HepG2 (cell line): ENCODE measurements at regions not wholly inside any gene's neighbourhood (a gene's known extent, or its start where the extent isn't known, plus 50 kb on each side); places are given as distances from the start of the nearest gene placed in this dataset.
A peak's percentile ranks its signal among the peaks of the same experiment; 100 is the strongest.

Experiments used
- HNRNPH1 ChIP-seq: fragments of 200-400 bp; formaldehyde crosslinking; optimal IDR thresholded peaks from 2 replicates; pipeline ENCODE3; 2017; ENCODE audit warnings: mild to moderate bottlenecking, low read depth, low read length
- JARID2 ChIP-seq: sonication (generic); formaldehyde crosslinking; IDR thresholded peaks from 2 replicates; pipeline ENCODE4 v1.8.1; 2023; ENCODE audit warnings: missing genetic modification reagents, inconsistent platforms; ENCODE audit not compliant: insufficient replicate concordance
- NFE2L1 ChIP-seq: sonication (generic); formaldehyde crosslinking; IDR thresholded peaks from 2 replicates; pipeline ENCODE4 v1.4.0; 2020; ENCODE audit warnings: missing genetic modification reagents, mild to moderate bottlenecking, borderline replicate concordance
- SAFB2 ChIP-seq: sonication (generic); formaldehyde crosslinking; IDR thresholded peaks from 2 replicates; pipeline ENCODE4 v1.5.1; 2020; ENCODE audit warnings: missing genetic modification reagents, low read depth, mild to moderate bottlenecking, borderline replicate concordance
- SATB2 ChIP-seq: sonication (generic); formaldehyde crosslinking; IDR thresholded peaks from 2 replicates; pipeline ENCODE4 v1.5.0; 2020; ENCODE audit warnings: missing genetic modification reagents
- SMARCC2 ChIP-seq: fragments of 450-650 bp; IDR thresholded peaks from 2 replicates; pipeline ENCODE4 v1.6.1; 2017; ENCODE audit warnings: antibody characterized with exemption, mild to moderate bottlenecking
- SOX13 ChIP-seq, 3 experiments: fragments of 450-650 bp in 1 of 3; sonication (generic) in 1 of 3; formaldehyde crosslinking in 1 of 3; IDR thresholded peaks in 2 of 3; conservative IDR thresholded peaks in 1 of 3; 2 replicates each; pipeline versions ENCODE4 v1.5.0 to v1.6.1; 2016 to 2020; ENCODE audit warnings: antibody characterized with exemption in 1 of 3, mild to moderate bottlenecking in 1 of 3, missing compliant biosample characterization in 1 of 3, missing genetic modification reagents in 1 of 3, moderate library complexity in 1 of 3
- ZC3H13 ChIP-seq: sonication (generic); formaldehyde crosslinking; IDR thresholded peaks from 2 replicates; pipeline ENCODE4 v1.8.1; 2023; ENCODE audit warnings: mild to moderate bottlenecking, missing genetic modification reagents, moderate library complexity
- ZFX ChIP-seq: sonication (generic); formaldehyde crosslinking; IDR thresholded peaks from 2 replicates; pipeline ENCODE4 v1.4.0; 2020; ENCODE audit warnings: mild to moderate bottlenecking, low read depth, missing genetic modification reagents, moderate library complexity
- ZNF329 ChIP-seq: sonication (generic); formaldehyde crosslinking; IDR thresholded peaks from 2 replicates; pipeline ENCODE4 v1.9.0; 2021; ENCODE audit warnings: low read depth, mild to moderate bottlenecking, missing genetic modification reagents
- ZNF333 ChIP-seq: sonication (generic); formaldehyde crosslinking; IDR thresholded peaks from 2 replicates; pipeline ENCODE4 v1.4.0; 2020; ENCODE audit warnings: mild to moderate bottlenecking, missing genetic modification reagents, borderline replicate concordance
- ZNF510 ChIP-seq: sonication (generic); formaldehyde crosslinking; IDR thresholded peaks from 2 replicates; pipeline ENCODE4 v1.4.0; 2020; ENCODE audit warnings: low read depth, mild to moderate bottlenecking, missing genetic modification reagents
- ZNF724P ChIP-seq: sonication (generic); formaldehyde crosslinking; IDR thresholded peaks from 2 replicates; pipeline ENCODE4 v1.8.0; 2022; ENCODE audit warnings: missing genetic modification reagents, borderline replicate concordance
- ZNF792 ChIP-seq: IDR thresholded peaks from 2 replicates; pipeline ENCODE4 v1.6.1; 2016
- ZSCAN29 ChIP-seq: sonication (generic); formaldehyde crosslinking; conservative IDR thresholded peaks from 2 replicates; pipeline ENCODE4 v1.4.0; 2020; ENCODE audit warnings: mild to moderate bottlenecking, missing genetic modification reagents
- TF ChIP-seq, protein P1 (sequence below), 2 experiments: sonication (generic) in 1 of 2; formaldehyde crosslinking in 1 of 2; IDR thresholded peaks; 2 replicates each; pipeline versions ENCODE4 v1.4.0 to v1.6.1; 2016 to 2020; ENCODE audit warnings: borderline replicate concordance in 1 of 2, low read depth in 1 of 2, mild to moderate bottlenecking in 1 of 2, missing genetic modification reagents in 1 of 2
- TF ChIP-seq, protein P2 (sequence below): sonication (generic); formaldehyde crosslinking; conservative IDR thresholded peaks from 2 replicates; pipeline ENCODE4 v1.4.0; 2020; ENCODE audit warnings: missing genetic modification reagents
- TF ChIP-seq, protein P3 (sequence below): sonication (generic); formaldehyde crosslinking; IDR thresholded peaks from 2 replicates; pipeline ENCODE4 v1.5.0; 2020; ENCODE audit warnings: missing genetic modification reagents, mild to moderate bottlenecking, borderline replicate concordance
- TF ChIP-seq, protein P4 (sequence below): sonication (generic); formaldehyde crosslinking; IDR thresholded peaks from 2 replicates; pipeline ENCODE4 v1.5.0; 2020; ENCODE audit warnings: mild to moderate bottlenecking, missing genetic modification reagents

DNA sequence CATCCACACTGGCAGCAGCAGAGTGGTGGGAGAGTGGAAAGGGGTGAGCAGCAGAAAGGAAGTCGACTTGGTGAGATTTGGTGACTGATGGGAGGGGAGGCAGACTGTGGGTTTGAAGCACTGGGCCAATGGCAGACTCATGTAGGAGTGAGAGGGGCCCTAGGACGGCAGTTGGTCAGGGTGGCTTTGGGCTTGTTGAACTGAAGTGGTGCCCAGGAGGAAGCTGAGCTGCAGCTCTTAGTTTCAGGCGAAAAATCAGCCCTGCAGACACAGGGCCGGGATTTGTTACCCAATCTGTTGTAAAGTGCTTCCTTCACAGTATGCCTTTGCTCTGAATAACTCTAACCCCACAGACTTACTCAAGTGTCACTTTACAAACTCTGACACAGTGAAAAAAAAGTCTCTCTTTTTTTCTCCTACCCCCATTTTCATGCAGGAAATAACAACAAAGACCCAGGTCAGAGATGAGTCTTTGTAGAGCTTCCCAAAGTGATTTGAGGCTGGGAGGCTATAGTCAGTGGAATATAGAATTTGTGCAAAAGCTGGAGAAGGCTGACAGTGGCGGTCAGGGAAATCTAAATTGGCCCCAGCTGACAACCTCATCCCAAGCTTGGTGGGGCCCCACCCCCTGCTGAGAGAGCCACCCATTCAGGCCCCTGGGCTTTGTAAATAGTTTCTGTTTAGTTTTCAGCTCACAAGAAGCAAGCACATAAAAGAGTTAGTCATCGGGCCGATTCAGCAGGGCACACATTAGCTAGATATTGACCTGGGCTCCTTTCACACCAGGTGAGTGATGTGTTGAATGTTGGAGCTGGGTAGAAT is 226.9 kb downstream of the VAPA start (continued):
- TF ChIP-seq, protein P1, sequence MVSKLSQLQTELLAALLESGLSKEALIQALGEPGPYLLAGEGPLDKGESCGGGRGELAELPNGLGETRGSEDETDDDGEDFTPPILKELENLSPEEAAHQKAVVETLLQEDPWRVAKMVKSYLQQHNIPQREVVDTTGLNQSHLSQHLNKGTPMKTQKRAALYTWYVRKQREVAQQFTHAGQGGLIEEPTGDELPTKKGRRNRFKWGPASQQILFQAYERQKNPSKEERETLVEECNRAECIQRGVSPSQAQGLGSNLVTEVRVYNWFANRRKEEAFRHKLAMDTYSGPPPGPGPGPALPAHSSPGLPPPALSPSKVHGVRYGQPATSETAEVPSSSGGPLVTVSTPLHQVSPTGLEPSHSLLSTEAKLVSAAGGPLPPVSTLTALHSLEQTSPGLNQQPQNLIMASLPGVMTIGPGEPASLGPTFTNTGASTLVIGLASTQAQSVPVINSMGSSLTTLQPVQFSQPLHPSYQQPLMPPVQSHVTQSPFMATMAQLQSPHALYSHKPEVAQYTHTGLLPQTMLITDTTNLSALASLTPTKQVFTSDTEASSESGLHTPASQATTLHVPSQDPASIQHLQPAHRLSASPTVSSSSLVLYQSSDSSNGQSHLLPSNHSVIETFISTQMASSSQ (IDR thresholded peaks at IDR 0.05; ENCODE audit: low read depth), result 0 out of 2 replicates have a peak, but pooled peaks have one; percentile 40
- TF ChIP-seq, protein P1 (CRISPR knock-in tag; IDR thresholded peaks at IDR 0.05; ENCODE audit: borderline replicate concordance), result peak; percentile 28; the same call in 1 of the 2 replicates
- no peak for TF ChIP-seq ZFX
- TF ChIP-seq NFE2L1 (CRISPR knock-in tag), result no peak
- TF ChIP-seq JARID2, result no peak
- TF ChIP-seq, protein P2, sequence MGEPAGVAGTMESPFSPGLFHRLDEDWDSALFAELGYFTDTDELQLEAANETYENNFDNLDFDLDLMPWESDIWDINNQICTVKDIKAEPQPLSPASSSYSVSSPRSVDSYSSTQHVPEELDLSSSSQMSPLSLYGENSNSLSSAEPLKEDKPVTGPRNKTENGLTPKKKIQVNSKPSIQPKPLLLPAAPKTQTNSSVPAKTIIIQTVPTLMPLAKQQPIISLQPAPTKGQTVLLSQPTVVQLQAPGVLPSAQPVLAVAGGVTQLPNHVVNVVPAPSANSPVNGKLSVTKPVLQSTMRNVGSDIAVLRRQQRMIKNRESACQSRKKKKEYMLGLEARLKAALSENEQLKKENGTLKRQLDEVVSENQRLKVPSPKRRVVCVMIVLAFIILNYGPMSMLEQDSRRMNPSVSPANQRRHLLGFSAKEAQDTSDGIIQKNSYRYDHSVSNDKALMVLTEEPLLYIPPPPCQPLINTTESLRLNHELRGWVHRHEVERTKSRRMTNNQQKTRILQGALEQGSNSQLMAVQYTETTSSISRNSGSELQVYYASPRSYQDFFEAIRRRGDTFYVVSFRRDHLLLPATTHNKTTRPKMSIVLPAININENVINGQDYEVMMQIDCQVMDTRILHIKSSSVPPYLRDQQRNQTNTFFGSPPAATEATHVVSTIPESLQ (CRISPR knock-in tag), result no peak
- TF ChIP-seq, protein P3, sequence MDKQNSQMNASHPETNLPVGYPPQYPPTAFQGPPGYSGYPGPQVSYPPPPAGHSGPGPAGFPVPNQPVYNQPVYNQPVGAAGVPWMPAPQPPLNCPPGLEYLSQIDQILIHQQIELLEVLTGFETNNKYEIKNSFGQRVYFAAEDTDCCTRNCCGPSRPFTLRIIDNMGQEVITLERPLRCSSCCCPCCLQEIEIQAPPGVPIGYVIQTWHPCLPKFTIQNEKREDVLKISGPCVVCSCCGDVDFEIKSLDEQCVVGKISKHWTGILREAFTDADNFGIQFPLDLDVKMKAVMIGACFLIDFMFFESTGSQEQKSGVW (CRISPR knock-in tag), result no peak
- no peak for TF ChIP-seq ZNF329 (CRISPR knock-in tag)
- TF ChIP-seq SAFB2 (CRISPR knock-in tag), result no peak
- no peak for TF ChIP-seq ZNF510 (CRISPR knock-in tag)
- TF ChIP-seq SATB2 (CRISPR knock-in tag), result no peak
- TF ChIP-seq ZNF333, result no peak
- TF ChIP-seq SOX13 (IDR thresholded peaks at IDR 0.05), result no peak
- peak in 1 of 2 experiments; percentile 69; a peak in 1 of 4 replicates for TF ChIP-seq SOX13 (CRISPR knock-in tag; conservative IDR thresholded peaks at IDR 0.05 in 1 of 2, IDR thresholded peaks at IDR 0.05 in 1 of 2)
- no peak for TF ChIP-seq SMARCC2
- TF ChIP-seq ZNF792, result peak; percentile 47; the same call in 1 of the 2 replicates
- TF ChIP-seq HNRNPH1, result no peak
- TF ChIP-seq ZSCAN29 (CRISPR knock-in tag), result no peak
- TF ChIP-seq, protein P4, sequence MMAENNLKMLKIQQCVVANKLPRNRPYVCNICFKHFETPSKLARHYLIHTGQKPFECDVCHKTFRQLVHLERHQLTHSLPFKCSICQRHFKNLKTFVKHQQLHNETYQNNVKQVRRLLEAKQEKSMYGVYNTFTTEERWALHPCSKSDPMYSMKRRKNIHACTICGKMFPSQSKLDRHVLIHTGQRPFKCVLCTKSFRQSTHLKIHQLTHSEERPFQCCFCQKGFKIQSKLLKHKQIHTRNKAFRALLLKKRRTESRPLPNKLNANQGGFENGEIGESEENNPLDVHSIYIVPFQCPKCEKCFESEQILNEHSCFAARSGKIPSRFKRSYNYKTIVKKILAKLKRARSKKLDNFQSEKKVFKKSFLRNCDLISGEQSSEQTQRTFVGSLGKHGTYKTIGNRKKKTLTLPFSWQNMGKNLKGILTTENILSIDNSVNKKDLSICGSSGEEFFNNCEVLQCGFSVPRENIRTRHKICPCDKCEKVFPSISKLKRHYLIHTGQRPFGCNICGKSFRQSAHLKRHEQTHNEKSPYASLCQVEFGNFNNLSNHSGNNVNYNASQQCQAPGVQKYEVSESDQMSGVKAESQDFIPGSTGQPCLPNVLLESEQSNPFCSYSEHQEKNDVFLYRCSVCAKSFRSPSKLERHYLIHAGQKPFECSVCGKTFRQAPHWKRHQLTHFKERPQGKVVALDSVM (CRISPR knock-in tag), result no peak
- no peak for TF ChIP-seq ZC3H13 (CRISPR knock-in tag)
- no peak for TF ChIP-seq ZNF724P (CRISPR knock-in tag)
